GM23248 (cell line): ENCODE measurements at regions not wholly inside any gene's neighbourhood (a gene's known extent, or its start where the extent isn't known, plus 50 kb on each side); places are given as distances from the start of the nearest gene placed in this dataset. TPM values are rescaled to one million over a fixed set of nuclear protein-coding genes. Genes with fewer than 3 reads are reported as not detected.

Experiments used
- DNase-seq: peaks from one replicate; pipeline ENCODE4 v3.0.0-alpha.2; 2015
- H2AFZ ChIP-seq: fragments of 200-600 bp; sonication (generic); 2 replicates; pipeline ENCODE4 v1.6.1; 2016; ENCODE audit warnings: antibody characterized with exemption
- H3F3A ChIP-seq: fragments of 200-600 bp; sonication (generic); 2 replicates; pipeline ENCODE4 v1.6.1; 2016; ENCODE audit warnings: mild to moderate bottlenecking, antibody characterized with exemption, mixed run types; ENCODE audit not compliant: insufficient read depth
- H3K27ac ChIP-seq: fragments of 200-600 bp; sonication (generic); 2 replicates; pipeline ENCODE4 v1.5.1; 2016; ENCODE audit warnings: mild to moderate bottlenecking
- H3K27me3 ChIP-seq: fragments of 200-600 bp; sonication (generic); replicated peaks from 2 replicates; pipeline ENCODE4 v1.6.1; 2016; ENCODE audit warnings: mild to moderate bottlenecking; ENCODE audit not compliant: insufficient read depth
- H3K36me3 ChIP-seq: fragments of 200-600 bp; sonication (generic); 2 replicates; pipeline ENCODE4 v1.6.1; 2016; ENCODE audit warnings: low read depth, mild to moderate bottlenecking
- H3K4me1 ChIP-seq: fragments of 200-600 bp; sonication (generic); 2 replicates; pipeline ENCODE4 v1.6.1; 2016; ENCODE audit warnings: mild to moderate bottlenecking; ENCODE audit not compliant: insufficient read depth
- H3K4me2 ChIP-seq: fragments of 200-600 bp; sonication (generic); one replicate; pipeline ENCODE4 v1.6.1; 2016; ENCODE audit warnings: mild to moderate bottlenecking; ENCODE audit not compliant: unreplicated experiment
- H3K4me3 ChIP-seq: fragments of 200-600 bp; sonication (generic); 2 replicates; pipeline ENCODE4 v1.5.1; 2016; ENCODE audit warnings: mild to moderate bottlenecking
- H3K79me2 ChIP-seq: fragments of 200-600 bp; sonication (generic); 2 replicates; pipeline ENCODE4 v1.6.1; 2016; ENCODE audit warnings: mild to moderate bottlenecking; ENCODE audit not compliant: insufficient read depth
- H3K9ac ChIP-seq: fragments of 200-600 bp; sonication (generic); 2 replicates; pipeline ENCODE4 v1.6.1; 2016; ENCODE audit warnings: mild to moderate bottlenecking
- H3K9me2 ChIP-seq: fragments of 200-600 bp; sonication (generic); 2 replicates; pipeline ENCODE4 v1.6.1; 2016; ENCODE audit warnings: mixed run types, mild to moderate bottlenecking, moderate library complexity; ENCODE audit not compliant: insufficient read depth
- H3K9me3 ChIP-seq: fragments of 200-600 bp; sonication (generic); one replicate; pipeline ENCODE4 v1.6.1; 2017; ENCODE audit warnings: low read depth
- H4K20me1 ChIP-seq: fragments of 200-600 bp; sonication (generic); 2 replicates; pipeline ENCODE4 v1.6.0; 2016; ENCODE audit not compliant: insufficient read depth
- EZH2 ChIP-seq: fragments of 200-600 bp; sonication (generic); IDR thresholded peaks from 2 replicates; pipeline ENCODE4 v1.6.1; 2018; ENCODE audit warnings: antibody characterized with exemption, mild to moderate bottlenecking; ENCODE audit not compliant: insufficient read depth, poor library complexity, severe bottlenecking
- EZH2phosphoT487 ChIP-seq: fragments of 200-600 bp; sonication (generic); IDR thresholded peaks from 2 replicates; pipeline ENCODE4 v1.6.1; 2018; ENCODE audit warnings: antibody characterized with exemption, moderate library complexity, mild to moderate bottlenecking, low read depth; ENCODE audit not compliant: insufficient read depth
- WGBS, 2 experiments: methylation state at CpG; one replicate each; pipeline ENCODE4 v1.1.6; 2015 to 2017; ENCODE audit warnings: low lambda C conversion rate in 2 of 2, low coverage in 1 of 2; ENCODE audit errors: missing lambda C conversion rate in 2 of 2; 5-methylcytosine and 5-hydroxymethylcytosine counted together
- in situ Hi-C: fragments of 300-500 bp; cut with MboI; formaldehyde crosslinking; loops from 2 replicates; pipeline ENCODE4 v1.15.0; 2020
- microRNA-seq: library from miRNA; unstranded; fragments of <30 nt; microRNA quantifications from one replicate; pipeline ENCODE4, GENCODE V29; 2016; ENCODE audit warnings: borderline number of aligned reads
- small RNA-seq: library from RNA; depleted of rRNA; stranded (forward); fragments of <200 nt; gene quantifications from one replicate; pipeline ENCODE3, GENCODE V24; 2014; ENCODE audit warnings: low read depth, low replicate concordance

DNA sequence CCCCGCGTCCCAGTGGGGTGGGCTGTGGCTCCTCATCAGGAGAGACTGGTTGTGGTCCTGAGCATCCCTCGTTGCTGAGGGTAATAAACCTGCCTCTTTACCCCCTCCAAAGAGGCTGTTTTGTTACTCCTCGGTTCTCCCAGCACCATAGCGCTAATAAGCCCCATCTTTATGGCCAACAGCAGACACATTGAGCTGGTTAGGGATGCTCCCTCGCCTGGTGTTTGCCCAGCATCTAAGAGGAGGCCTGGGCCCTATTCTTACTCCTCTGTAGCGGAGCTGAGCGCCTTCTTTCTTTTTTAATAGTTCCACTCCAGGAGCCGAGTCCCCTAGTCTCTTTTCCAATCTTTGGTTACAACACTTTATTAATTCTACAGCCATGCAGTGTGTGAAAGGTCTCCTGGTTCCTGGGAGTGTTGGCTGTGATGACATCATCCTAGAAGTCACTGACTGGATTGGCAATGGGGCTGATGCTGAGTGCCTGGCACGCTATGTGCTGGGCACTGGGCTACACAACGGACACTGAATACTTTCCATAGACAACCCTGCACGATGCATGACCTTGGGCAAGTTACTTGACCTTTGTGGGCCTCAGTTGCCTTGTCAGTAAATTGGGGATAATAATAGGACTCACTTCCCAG lies 50.6 kb upstream of the CCDC167 start:
- H2AFZ ChIP-seq, result no peak overlapping the region
- in situ Hi-C loops, result no loop called here
- H4K20me1 ChIP-seq, result no peaks in the 10 kb centered on the region
- H3K4me1 ChIP-seq, result peaks cover 24% of the 10 kb centered on the region
- no peak overlapping the region for H3K9ac ChIP-seq
- no peaks in the 10 kb centered on the region for H3K79me2 ChIP-seq
- peaks cover 9% of the 10 kb centered on the region for H3F3A ChIP-seq
- no peaks in the 10 kb centered on the region for H3K36me3 ChIP-seq
- H3K4me3 ChIP-seq, result no peak overlapping the region
- TF ChIP-seq EZH2 (no peak), EZH2phosphoT487 (no peak)
- WGBS, 2 experiments, result 70 to 81% methylated on average over 12 of the region's 12 CpGs
- no peaks in the 10 kb centered on the region for H3K9me3 ChIP-seq
- DNase-seq, result peak; percentile 75
- H3K27ac ChIP-seq, result no peak overlapping the region
- H3K4me2 ChIP-seq, result no peak overlapping the region
- no peaks in the 10 kb centered on the region for H3K27me3 ChIP-seq
- H3K9me2 ChIP-seq, result no peaks in the 10 kb centered on the region

DNA sequence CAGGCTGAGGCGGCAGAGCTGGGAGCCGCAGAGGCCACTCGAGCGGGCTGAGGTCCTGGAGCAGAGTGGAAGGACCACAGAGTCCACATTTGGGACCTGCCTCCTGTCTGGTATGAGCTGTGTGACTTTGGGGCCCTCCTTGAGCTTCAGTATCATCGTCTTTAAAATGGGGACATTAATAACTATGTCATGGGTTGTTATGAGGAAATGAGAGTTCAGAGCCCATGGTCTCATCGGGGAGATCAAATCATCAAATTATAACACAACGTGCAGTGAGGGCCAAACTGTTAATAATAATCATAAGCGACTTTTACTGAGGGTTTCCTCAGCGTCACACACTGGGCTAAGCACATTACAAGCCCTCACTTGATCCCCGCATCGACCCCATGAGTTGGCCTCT lies 49.9 kb upstream of the CCDC167 start:
- H3K9ac ChIP-seq, result no peak overlapping the region
- H4K20me1 ChIP-seq, result no peaks in the 10 kb centered on the region
- H3K9me3 ChIP-seq, result no peaks in the 10 kb centered on the region
- TF ChIP-seq EZH2phosphoT487, result no peak
- TF ChIP-seq EZH2, result no peak
- no peak overlapping the region for H3K4me3 ChIP-seq
- H3K4me1 ChIP-seq, result peaks cover 19% of the 10 kb centered on the region
- in situ Hi-C loops, result no loop called here
- no peak overlapping the region for H2AFZ ChIP-seq
- H3K36me3 ChIP-seq, result no peaks in the 10 kb centered on the region
- no peaks in the 10 kb centered on the region for H3K9me2 ChIP-seq
- no peaks in the 10 kb centered on the region for H3K79me2 ChIP-seq
- H3K27me3 ChIP-seq, result no peaks in the 10 kb centered on the region
- no peak overlapping the region for H3K4me2 ChIP-seq
- H3K27ac ChIP-seq, result no peak overlapping the region
- H3F3A ChIP-seq, result peaks cover 9% of the 10 kb centered on the region
- WGBS, 2 experiments, result 85 to 86% methylated on average over 11 of the region's 11 CpGs
- DNase-seq, result no peak

Small RNAs in the stretch of these regions (microRNA-seq; reads per million reads assigned to microRNA genes)
- gene MIR4462, result not detected

Small RNAs in the stretch of these regions (small RNA-seq; reads per million reads assigned to genes)
- gene MIR4462, result not detected
